Transverse colon (tissue), 4 donors: ENCODE measurements at regions not wholly inside any gene's neighbourhood (a gene's known extent, or its start where the extent isn't known, plus 50 kb on each side); places are given as distances from the start of the nearest gene placed in this dataset.

ENCODE experiments used
- DNase-seq: peaks from one replicate; pipeline ENCODE4 v3.0.0-alpha.2; 2019
- H3K27ac ChIP-seq, 4 donors: fragments of 200-600 bp; sonication (generic); 2 replicates each; pipeline ENCODE4 v1.5.1; 2016 to 2018; ENCODE audit warnings: inconsistent platforms in 4 of 4
- H3K27me3 ChIP-seq: fragments of 200-600 bp; sonication (generic); 2 replicates; pipeline ENCODE4 v1.5.1; 2017; ENCODE audit warnings: inconsistent platforms
- H3K36me3 ChIP-seq, 4 donors: fragments of 200-600 bp; sonication (generic); 2 replicates each; pipeline ENCODE4 v1.5.1; 2017 to 2019; ENCODE audit warnings: inconsistent platforms in 4 of 4
- H3K4me1 ChIP-seq, 4 donors: fragments of 200-600 bp; sonication (generic); 2 replicates each; pipeline ENCODE4 v1.5.1; 2017 to 2020; ENCODE audit warnings: inconsistent platforms in 4 of 4
- H3K4me3 ChIP-seq, 4 donors: fragments of 200-600 bp; sonication (generic); 1 replicate in 1 of 4; 2 replicates in 3 of 4; pipeline versions ENCODE4 v1.5.1 to v1.6.1; 2017 to 2019; ENCODE audit warnings: inconsistent platforms in 4 of 4
- H3K9me3 ChIP-seq, 2 donors: fragments of 200-600 bp; sonication (generic); 2 replicates each; pipeline ENCODE4 v1.5.1; 2017 to 2019; ENCODE audit warnings: inconsistent platforms in 2 of 2
- EP300 ChIP-seq: sonication (generic); formaldehyde crosslinking; IDR thresholded peaks from one replicate; pipeline ENCODE4 v1.6.1; 2017; ENCODE audit warnings: antibody characterized with exemption, low read depth
- POLR2A ChIP-seq: fragments of 450-650 bp; IDR thresholded peaks from one replicate; pipeline ENCODE4 v1.6.1; 2016; ENCODE audit warnings: antibody characterized with exemption, mild to moderate bottlenecking, moderate library complexity
- POLR2AphosphoS5 ChIP-seq, 3 donors: sonication (generic); formaldehyde crosslinking; IDR thresholded peaks; one replicate each; pipeline ENCODE4 v1.6.1; 2016; ENCODE audit warnings: antibody characterized with exemption in 3 of 3
- WGBS, 2 donors: methylation state at CpG; one replicate each; pipeline ENCODE4 v1.1.5; 2018; ENCODE audit warnings: low coverage in 1 of 2; 5-methylcytosine and 5-hydroxymethylcytosine counted together
- in situ Hi-C, 4 donors: fragments of 200-750 bp; cut with MboI; loops; one replicate each; pipeline versions ENCODE4 v1.15.0 to v1.15.1; 2017; ENCODE audit warnings: low sequenced_read_pairs in 3 of 4, low pct_ligation_motif_present in 1 of 4, low pct_unique_long_range_greater_than_20kb in 1 of 4
- intact Hi-C: fragments of 100-400 bp; cut with DNase I; formaldehyde crosslinking; loops from one replicate; pipeline ENCODE4 v1.15.1; 2023; ENCODE audit warnings: low total_unique reads
- TF ChIP-seq, protein P1 (sequence below), 5 experiments: fragments of 200-600 bp in 3 of 5; fragments of 450-650 bp in 2 of 5; sonication (generic) in 3 of 5; IDR thresholded peaks; 1 replicate in 2 of 5; 2 replicates in 3 of 5; pipeline ENCODE4 v1.5.1; 2016 to 2017; ENCODE audit warnings: antibody characterized with exemption in 5 of 5, inconsistent platforms in 3 of 5, mild to moderate bottlenecking in 2 of 5, moderate library complexity in 1 of 5

DNA sequence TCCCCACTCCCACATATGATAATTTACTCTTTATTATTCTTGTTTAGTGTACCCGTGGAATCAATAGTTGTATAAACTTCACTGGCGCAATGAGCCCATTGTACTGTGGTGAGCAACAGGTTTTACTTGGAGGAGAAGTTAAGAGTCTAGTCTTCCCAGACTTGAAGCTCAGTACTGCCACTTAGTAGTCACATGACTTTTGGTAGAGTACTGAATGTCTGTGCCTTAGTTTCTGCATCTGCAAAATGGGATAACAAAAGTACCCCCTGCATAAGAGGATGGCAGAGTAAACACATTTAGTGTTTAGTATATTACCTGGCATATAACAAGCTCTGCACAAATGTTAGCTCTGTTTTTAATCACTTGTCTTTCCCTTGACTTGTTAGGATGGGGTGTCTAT is 375.5 kb downstream of the VRK1 start:
- no peak for DNase-seq
- Histone ChIP-seq H3K9me3 (no peaks in the 10 kb centered on the region), H3K36me3 (no peaks in the 10 kb centered on the region), H3K4me3 (no peak overlapping the region), H3K4me1 (no peaks in the 10 kb centered on the region), H3K27ac (no peak overlapping the region), H3K27me3 (no peaks in the 10 kb centered on the region)
- TF ChIP-seq POLR2AphosphoS5 (IDR thresholded peaks at IDR 0.05) (no peak), EP300 (no peak), POLR2A (no peak)
- TF ChIP-seq, protein P1, sequence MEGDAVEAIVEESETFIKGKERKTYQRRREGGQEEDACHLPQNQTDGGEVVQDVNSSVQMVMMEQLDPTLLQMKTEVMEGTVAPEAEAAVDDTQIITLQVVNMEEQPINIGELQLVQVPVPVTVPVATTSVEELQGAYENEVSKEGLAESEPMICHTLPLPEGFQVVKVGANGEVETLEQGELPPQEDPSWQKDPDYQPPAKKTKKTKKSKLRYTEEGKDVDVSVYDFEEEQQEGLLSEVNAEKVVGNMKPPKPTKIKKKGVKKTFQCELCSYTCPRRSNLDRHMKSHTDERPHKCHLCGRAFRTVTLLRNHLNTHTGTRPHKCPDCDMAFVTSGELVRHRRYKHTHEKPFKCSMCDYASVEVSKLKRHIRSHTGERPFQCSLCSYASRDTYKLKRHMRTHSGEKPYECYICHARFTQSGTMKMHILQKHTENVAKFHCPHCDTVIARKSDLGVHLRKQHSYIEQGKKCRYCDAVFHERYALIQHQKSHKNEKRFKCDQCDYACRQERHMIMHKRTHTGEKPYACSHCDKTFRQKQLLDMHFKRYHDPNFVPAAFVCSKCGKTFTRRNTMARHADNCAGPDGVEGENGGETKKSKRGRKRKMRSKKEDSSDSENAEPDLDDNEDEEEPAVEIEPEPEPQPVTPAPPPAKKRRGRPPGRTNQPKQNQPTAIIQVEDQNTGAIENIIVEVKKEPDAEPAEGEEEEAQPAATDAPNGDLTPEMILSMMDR (IDR thresholded peaks at IDR 0.05): no peak
- 63 to 75% methylated on average over 2 of the region's 2 CpGs for WGBS, 2 donors
- in situ Hi-C loops (no loop called here), intact Hi-C loops (no loop called here)

DNA sequence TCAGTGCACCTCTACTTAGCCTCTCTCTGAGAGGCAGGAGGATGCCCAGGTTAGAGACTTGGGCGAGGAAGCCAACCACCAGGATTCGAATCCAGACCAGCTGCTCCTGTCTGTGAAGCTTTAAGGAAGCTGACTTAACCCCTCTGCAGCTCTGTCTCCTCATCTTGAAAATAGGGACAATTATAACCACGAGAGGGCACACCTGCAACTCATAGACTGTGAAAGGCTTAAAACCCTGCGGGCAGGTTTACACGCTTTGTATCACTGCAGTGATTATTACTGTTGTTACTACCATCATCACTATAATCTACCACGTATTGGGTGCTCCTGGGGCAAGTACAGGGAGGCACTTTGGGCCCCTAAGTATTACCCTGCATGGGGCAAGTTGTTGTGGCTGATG is 379.8 kb downstream of the VRK1 start:
- WGBS, 2 donors: 40% methylated on average over 6 of the region's 6 CpGs; no CpG with 5 or more reads in 1 of the 2 donors
- TF ChIP-seq POLR2AphosphoS5 (IDR thresholded peaks at IDR 0.05) (no peak), EP300 (no peak), POLR2A (no peak)
- H3K36me3 ChIP-seq: no peaks in the 10 kb centered on the region
- no peak overlapping the region for H3K27ac ChIP-seq
- H3K9me3 ChIP-seq: no peaks in the 10 kb centered on the region
- no peak overlapping the region for H3K4me3 ChIP-seq
- no peaks in the 10 kb centered on the region for H3K27me3 ChIP-seq
- H3K4me1 ChIP-seq: no peaks in the 10 kb centered on the region
- intact Hi-C loops: no loop called here
- DNase-seq: no peak
- in situ Hi-C loops: no loop called here

DNA sequence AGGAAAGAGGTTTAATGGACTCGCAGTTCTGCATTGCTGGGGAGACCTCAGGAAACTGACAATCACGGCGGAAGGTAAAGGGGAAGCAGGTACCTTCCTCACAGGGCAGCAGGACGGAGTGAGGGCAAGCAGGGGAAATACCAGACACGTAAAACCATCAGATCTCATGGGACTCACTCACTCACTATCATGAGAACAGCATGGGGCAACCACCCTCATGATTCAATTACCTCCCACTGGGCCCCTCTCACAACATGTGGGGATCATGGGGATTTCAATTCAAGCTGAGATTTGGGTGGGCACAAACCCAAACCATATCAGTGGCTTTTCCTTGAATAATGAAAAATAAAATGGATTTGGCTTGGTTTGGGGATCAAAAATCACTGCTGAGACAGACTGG is 380.5 kb downstream of the VRK1 start:
- Histone ChIP-seq H3K27ac (no peak overlapping the region), H3K4me1 (no peaks in the 10 kb centered on the region), H3K9me3 (no peaks in the 10 kb centered on the region), H3K36me3 (no peaks in the 10 kb centered on the region), H3K27me3 (no peaks in the 10 kb centered on the region), H3K4me3 (no peak overlapping the region)
- 50 to 51% methylated on average over 5 of the region's 5 CpGs for WGBS, 2 donors
- no peak for TF ChIP-seq POLR2A
- TF ChIP-seq, protein P1 (IDR thresholded peaks at IDR 0.05): no peak
- TF ChIP-seq EP300: no peak
- TF ChIP-seq POLR2AphosphoS5 (IDR thresholded peaks at IDR 0.05): no peak
- intact Hi-C loops: no loop called here
- in situ Hi-C loops: no loop called here
- no peak for DNase-seq

DNA sequence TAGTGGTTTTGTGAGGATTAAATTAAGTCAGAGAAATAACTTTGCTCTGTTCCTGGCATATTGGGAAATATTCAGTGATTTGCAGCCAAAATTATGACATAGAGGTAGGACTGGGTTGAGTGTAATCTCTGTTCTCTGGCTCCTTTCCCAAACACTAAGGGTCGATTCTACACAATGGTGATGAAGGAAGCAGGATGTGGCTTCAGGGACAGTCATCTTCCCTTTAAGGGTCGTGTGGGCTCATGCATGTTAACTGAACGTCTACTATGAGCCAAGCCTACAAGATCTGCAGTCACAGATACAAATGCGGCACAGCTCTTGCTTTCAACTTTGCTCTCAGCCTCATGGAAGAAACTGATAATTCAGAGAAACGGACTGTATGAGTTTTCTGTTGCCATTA is 381.6 kb downstream of the VRK1 start:
- no peaks in the 10 kb centered on the region for H3K27me3 ChIP-seq
- H3K27ac ChIP-seq: no peak overlapping the region
- in situ Hi-C loops: no loop called here
- no peak for DNase-seq
- H3K36me3 ChIP-seq: no peaks in the 10 kb centered on the region
- H3K4me3 ChIP-seq: no peak overlapping the region
- no peaks in the 10 kb centered on the region for H3K4me1 ChIP-seq
- 46 to 52% methylated on average over 4 to 5 of the region's 5 CpGs for WGBS, 2 donors
- TF ChIP-seq POLR2A (no peak), EP300 (no peak), POLR2AphosphoS5 (IDR thresholded peaks at IDR 0.05) (no peak)
- TF ChIP-seq, protein P1 (IDR thresholded peaks at IDR 0.05): no peak
- no peaks in the 10 kb centered on the region for H3K9me3 ChIP-seq
- intact Hi-C loops: no loop called here

DNA sequence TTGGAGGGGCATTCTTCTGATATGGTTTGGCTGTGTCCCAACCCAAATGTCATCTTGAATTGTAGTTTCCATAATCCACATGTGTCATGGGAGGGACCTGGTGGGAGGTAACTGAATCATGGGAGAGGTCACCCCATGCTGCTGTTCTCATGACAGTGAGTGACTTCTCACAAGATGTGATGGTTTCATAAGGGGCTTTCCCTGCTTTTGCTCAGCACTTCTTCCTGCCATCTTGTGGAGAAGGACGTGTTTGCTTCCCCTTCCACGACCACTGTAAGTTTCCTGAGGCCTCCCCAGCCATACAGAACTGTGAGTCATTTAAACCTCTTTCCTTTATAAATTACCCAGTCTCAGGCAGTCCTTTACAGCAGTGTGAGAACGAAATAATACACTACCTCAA is 382.4 kb downstream of the VRK1 start:
- intact Hi-C loops (no loop called here), in situ Hi-C loops (no loop called here)
- Histone ChIP-seq H3K27ac (no peak overlapping the region), H3K27me3 (no peaks in the 10 kb centered on the region), H3K4me1 (no peaks in the 10 kb centered on the region), H3K36me3 (no peaks in the 10 kb centered on the region), H3K4me3 (no peak overlapping the region), H3K9me3 (no peaks in the 10 kb centered on the region)
- DNase-seq: no peak
- TF ChIP-seq POLR2A (no peak), POLR2AphosphoS5 (IDR thresholded peaks at IDR 0.05) (no peak), EP300 (no peak)
- 38 to 39% methylated on average over 2 to 3 of the region's 3 CpGs for WGBS, 2 donors
